ENCODE measurements at regions not wholly inside any gene's neighbourhood (a gene's known extent, or its start where the extent isn't known, plus 50 kb on each side); places are given as distances from the start of the nearest gene placed in this dataset.

GRCh38 chr16:85180047-85180826, 68.0 kb upstream of the CIBAR2 start:
- WGBS (ENCODE audit: insufficient coverage), result 74% methylated on average over 17 of the region's 23 CpGs
- H3K27ac ChIP-seq (ENCODE audit: low read depth, low read length), result no peak overlapping the region

GRCh38 chr16:85180827-85181738, 68.8 kb upstream of the CIBAR2 start:
- Histone ChIP-seq H3K36me3 (ENCODE audit: control insufficient read depth, insufficient read depth, low read length) (peaks cover 13% of the 10 kb centered on the region), H3K27me3 (ENCODE audit: control insufficient read depth, insufficient read depth, low read length) (peaks cover 3% of the 10 kb centered on the region), H3K4me1 (ENCODE audit: control insufficient read depth, insufficient read depth, low read length) (peaks cover 34% of the 10 kb centered on the region), H3K9me3 (ENCODE audit: control insufficient read depth, insufficient read depth, low read length) (no peaks in the 10 kb centered on the region), H3K27ac (ENCODE audit: low read depth, low read length) (no peak overlapping the region), H3K4me3 (ENCODE audit: low read depth, low read length) (no peak overlapping the region)
- no peak for DNase-seq (ENCODE audit: low read depth in 4 of 6, low spot score in 6 of 6)
- WGBS (ENCODE audit: insufficient coverage), result 80% methylated on average over 19 of the region's 30 CpGs

More at GRCh38 chr16:85180047-85180826, 68.0 kb upstream of the CIBAR2 start:
- Histone ChIP-seq H3K36me3 (ENCODE audit: control insufficient read depth, insufficient read depth, low read length) (peaks cover 8% of the 10 kb centered on the region), H3K27me3 (ENCODE audit: control insufficient read depth, insufficient read depth, low read length) (peaks cover 6% of the 10 kb centered on the region), H3K9me3 (ENCODE audit: control insufficient read depth, insufficient read depth, low read length) (no peaks in the 10 kb centered on the region), H3K4me3 (ENCODE audit: low read depth, low read length) (no peak overlapping the region), H3K4me1 (ENCODE audit: control insufficient read depth, insufficient read depth, low read length) (peaks cover 40% of the 10 kb centered on the region)
- no peak for DNase-seq (ENCODE audit: low read depth in 4 of 6, low spot score in 6 of 6)

- 85% methylated on average over 12 of the region's 18 CpGs for WGBS (ENCODE audit: insufficient coverage)
- peaks cover 29% of the 10 kb centered on the region for H3K4me1 ChIP-seq (ENCODE audit: control insufficient read depth, insufficient read depth, low read length)
Measured at GRCh38 chr16:85181739-85182129, 69.5 kb upstream of the CIBAR2 start.

DNA sequence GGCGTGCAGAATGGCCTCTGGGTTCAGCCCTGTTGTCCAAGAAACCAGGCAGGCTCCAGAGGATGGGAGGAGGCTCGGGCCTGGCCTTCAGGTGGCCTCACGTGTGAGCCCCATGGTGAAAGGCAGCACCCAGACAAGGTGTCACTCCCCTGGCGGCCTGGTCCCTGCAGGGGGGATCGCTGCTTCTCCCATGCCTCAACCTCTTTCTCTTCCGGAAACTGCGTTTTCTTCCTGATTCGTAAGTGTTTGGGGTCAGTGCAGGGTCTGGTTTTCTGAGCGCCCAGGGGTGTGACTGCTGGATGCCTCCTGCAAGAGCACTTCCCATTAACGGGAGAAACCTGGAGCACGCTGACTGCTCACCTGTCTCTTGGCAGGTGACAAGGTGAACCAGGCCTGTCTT, 70.0 kb upstream of the CIBAR2 start:
- Histone ChIP-seq H3K4me1 (ENCODE audit: control insufficient read depth, insufficient read depth, low read length) (peaks cover 29% of the 10 kb centered on the region), H3K9me3 (ENCODE audit: control insufficient read depth, insufficient read depth, low read length) (no peaks in the 10 kb centered on the region), H3K27ac (ENCODE audit: low read depth, low read length) (no peak overlapping the region), H3K27me3 (ENCODE audit: control insufficient read depth, insufficient read depth, low read length) (peaks cover 1% of the 10 kb centered on the region), H3K36me3 (ENCODE audit: control insufficient read depth, insufficient read depth, low read length) (peaks cover 13% of the 10 kb centered on the region), H3K4me3 (ENCODE audit: low read depth, low read length) (no peak overlapping the region)
- DNase-seq (ENCODE audit: low read depth in 4 of 6, low spot score in 6 of 6), result no peak
- 90% methylated on average over 9 of the region's 11 CpGs for WGBS (ENCODE audit: insufficient coverage)

More at GRCh38 chr16:85181739-85182129, 69.5 kb upstream of the CIBAR2 start:
- H3K27ac ChIP-seq (ENCODE audit: low read depth, low read length), result no peak overlapping the region
- H3K4me3 ChIP-seq (ENCODE audit: low read depth, low read length), result no peak overlapping the region
- peaks cover 3% of the 10 kb centered on the region for H3K27me3 ChIP-seq (ENCODE audit: control insufficient read depth, insufficient read depth, low read length)
- H3K36me3 ChIP-seq (ENCODE audit: control insufficient read depth, insufficient read depth, low read length), result peaks cover 9% of the 10 kb centered on the region
- no peaks in the 10 kb centered on the region for H3K9me3 ChIP-seq (ENCODE audit: control insufficient read depth, insufficient read depth, low read length)
- DNase-seq (ENCODE audit: low read depth in 4 of 6, low spot score in 6 of 6), result no peak

GRCh38 chr16:85182774-85183173, 70.5 kb upstream of the CIBAR2 start:
- Histone ChIP-seq H3K9me3 (ENCODE audit: control insufficient read depth, insufficient read depth, low read length) (no peaks in the 10 kb centered on the region), H3K36me3 (ENCODE audit: control insufficient read depth, insufficient read depth, low read length) (peaks cover 13% of the 10 kb centered on the region), H3K27ac (ENCODE audit: low read depth, low read length) (no peak overlapping the region), H3K4me1 (ENCODE audit: control insufficient read depth, insufficient read depth, low read length) (peaks cover 33% of the 10 kb centered on the region), H3K27me3 (ENCODE audit: control insufficient read depth, insufficient read depth, low read length) (no peaks in the 10 kb centered on the region), H3K4me3 (ENCODE audit: low read depth, low read length) (no peak overlapping the region)
- DNase-seq (ENCODE audit: low read depth in 4 of 6, low spot score in 6 of 6), result no peak
- WGBS (ENCODE audit: insufficient coverage), result 93% methylated on average over 12 of the region's 13 CpGs

DNA sequence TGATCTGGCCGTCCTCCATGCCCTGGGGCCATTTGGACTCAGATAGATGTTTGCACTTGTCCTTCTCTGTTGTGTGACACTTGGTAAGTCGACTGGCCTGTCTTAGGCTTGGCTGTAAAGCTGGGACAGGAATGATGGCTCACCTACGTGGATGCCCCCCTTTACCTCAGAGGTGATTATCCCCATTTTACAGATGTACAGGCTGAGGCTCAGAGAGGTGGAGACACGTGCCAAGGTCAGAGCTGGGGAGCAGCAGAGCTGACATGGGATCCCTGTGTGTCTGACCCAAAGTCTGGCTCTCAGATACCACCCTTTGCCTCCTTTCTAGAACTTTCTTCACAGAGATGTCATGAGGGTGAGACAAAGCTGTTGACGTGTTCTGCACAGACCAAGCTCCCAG, 71.3 kb upstream of the CIBAR2 start:
- WGBS (ENCODE audit: insufficient coverage), result 98% methylated on average over 4 of the region's 5 CpGs
- H3K9me3 ChIP-seq (ENCODE audit: control insufficient read depth, insufficient read depth, low read length), result no peaks in the 10 kb centered on the region
- no peaks in the 10 kb centered on the region for H3K27me3 ChIP-seq (ENCODE audit: control insufficient read depth, insufficient read depth, low read length)

DNA sequence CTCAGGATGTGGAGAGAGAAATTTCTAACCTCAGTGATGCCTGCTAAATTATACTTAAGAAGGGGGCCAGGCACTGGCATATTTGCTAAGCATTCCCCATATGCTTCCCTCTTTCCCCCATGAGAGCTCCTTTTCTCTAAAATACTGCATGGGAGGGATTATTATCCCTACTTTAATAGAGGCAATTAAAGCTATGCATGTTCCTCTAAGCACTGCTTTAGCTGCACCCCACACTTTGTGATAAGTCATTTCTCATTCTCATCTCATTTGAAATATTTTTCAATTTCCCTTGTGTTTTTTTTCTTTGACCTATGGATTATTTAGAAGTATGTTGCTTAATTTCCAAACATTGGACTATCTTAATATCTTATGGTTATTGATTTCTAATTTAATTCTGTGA, 72.1 kb upstream of the CIBAR2 start:
- no peak overlapping the region for H3K4me3 ChIP-seq (ENCODE audit: low read depth, low read length)
- H3K27me3 ChIP-seq (ENCODE audit: control insufficient read depth, insufficient read depth, low read length), result no peaks in the 10 kb centered on the region
- DNase-seq (ENCODE audit: low read depth in 4 of 6, low spot score in 6 of 6), result no peak
- H3K27ac ChIP-seq (ENCODE audit: low read depth, low read length), result no peak overlapping the region
- H3K4me1 ChIP-seq (ENCODE audit: control insufficient read depth, insufficient read depth, low read length), result peaks cover 34% of the 10 kb centered on the region
- H3K36me3 ChIP-seq (ENCODE audit: control insufficient read depth, insufficient read depth, low read length), result peaks cover 16% of the 10 kb centered on the region
- no peaks in the 10 kb centered on the region for H3K9me3 ChIP-seq (ENCODE audit: control insufficient read depth, insufficient read depth, low read length)

More for the DNA sequence above, 71.3 kb upstream of the CIBAR2 start:
- Histone ChIP-seq H3K27ac (ENCODE audit: low read depth, low read length) (no peak overlapping the region), H3K36me3 (ENCODE audit: control insufficient read depth, insufficient read depth, low read length) (peaks cover 16% of the 10 kb centered on the region), H3K4me3 (ENCODE audit: low read depth, low read length) (no peak overlapping the region), H3K4me1 (ENCODE audit: control insufficient read depth, insufficient read depth, low read length) (peaks cover 34% of the 10 kb centered on the region)
- DNase-seq (ENCODE audit: low read depth in 4 of 6, low spot score in 6 of 6), result no peak

GRCh38 chr16:85185303-85186100, 73.2 kb upstream of the CIBAR2 start:
- H3K27ac ChIP-seq (ENCODE audit: low read depth, low read length), result no peak overlapping the region
- peaks cover 25% of the 10 kb centered on the region for H3K4me1 ChIP-seq (ENCODE audit: control insufficient read depth, insufficient read depth, low read length)
- whole genome bisulfite sequencing (ENCODE audit: insufficient coverage), result 86% methylated on average over 19 of the region's 22 CpGs
- no peak for DNase-seq (ENCODE audit: low read depth in 4 of 6, low spot score in 6 of 6)
- H3K36me3 ChIP-seq (ENCODE audit: control insufficient read depth, insufficient read depth, low read length), result peaks cover 16% of the 10 kb centered on the region
- H3K27me3 ChIP-seq (ENCODE audit: control insufficient read depth, insufficient read depth, low read length), result no peaks in the 10 kb centered on the region
- no peak overlapping the region for H3K4me3 ChIP-seq (ENCODE audit: low read depth, low read length)
- peaks cover 4% of the 10 kb centered on the region for H3K9me3 ChIP-seq (ENCODE audit: control insufficient read depth, insufficient read depth, low read length)

DNA sequence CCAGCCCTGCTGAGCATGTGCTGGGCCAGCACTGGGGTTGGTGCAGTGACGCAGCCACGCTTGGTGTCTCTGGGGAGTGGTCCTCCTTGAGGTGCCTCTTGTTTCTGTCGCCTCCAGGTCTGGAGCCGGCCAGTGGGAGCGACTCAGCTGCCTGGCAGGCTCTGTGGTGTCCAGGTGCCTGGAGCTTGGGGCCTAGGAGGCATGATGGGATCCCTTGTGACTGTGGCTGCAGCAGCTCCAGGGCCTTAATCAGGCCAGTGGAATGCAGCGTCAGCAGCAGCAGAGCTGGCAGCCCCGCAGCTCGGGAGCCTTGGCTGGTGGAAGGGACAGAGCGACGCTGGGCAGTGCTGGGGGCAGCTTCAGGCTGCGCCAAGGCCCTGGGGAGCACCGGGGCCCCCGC, 74.7 kb upstream of the CIBAR2 start:
- Histone ChIP-seq H3K36me3 (ENCODE audit: control insufficient read depth, insufficient read depth, low read length) (peaks cover 16% of the 10 kb centered on the region), H3K9me3 (ENCODE audit: control insufficient read depth, insufficient read depth, low read length) (peaks cover 4% of the 10 kb centered on the region), H3K27me3 (ENCODE audit: control insufficient read depth, insufficient read depth, low read length) (no peaks in the 10 kb centered on the region), H3K27ac (ENCODE audit: low read depth, low read length) (no peak overlapping the region), H3K4me1 (ENCODE audit: control insufficient read depth, insufficient read depth, low read length) (peaks cover 13% of the 10 kb centered on the region), H3K4me3 (ENCODE audit: low read depth, low read length) (no peak overlapping the region)
- 49% methylated on average over 10 of the region's 13 CpGs for WGBS (ENCODE audit: insufficient coverage)
- no peak for DNase-seq (ENCODE audit: low read depth in 4 of 6, low spot score in 6 of 6)

Measured in spinal cord (tissue), 9 donors.